SK-N-MC (cell line): ENCODE measurements at regions not wholly inside any gene's neighbourhood (a gene's known extent, or its start where the extent isn't known, plus 50 kb on each side); places are given as distances from the start of the nearest gene placed in this dataset.

Source experiments
- EZH2 ChIP-seq: fragments of 200-600 bp; sonication (generic); IDR thresholded peaks from one replicate; pipeline ENCODE4 v1.6.1; 2017; ENCODE audit warnings: antibody characterized with exemption
- POLR2AphosphoS5 ChIP-seq: IDR thresholded peaks from 2 replicates; pipeline ENCODE4 v1.6.1; 2012; ENCODE audit warnings: mild to moderate bottlenecking, low read depth, low read length, borderline replicate concordance

DNA sequence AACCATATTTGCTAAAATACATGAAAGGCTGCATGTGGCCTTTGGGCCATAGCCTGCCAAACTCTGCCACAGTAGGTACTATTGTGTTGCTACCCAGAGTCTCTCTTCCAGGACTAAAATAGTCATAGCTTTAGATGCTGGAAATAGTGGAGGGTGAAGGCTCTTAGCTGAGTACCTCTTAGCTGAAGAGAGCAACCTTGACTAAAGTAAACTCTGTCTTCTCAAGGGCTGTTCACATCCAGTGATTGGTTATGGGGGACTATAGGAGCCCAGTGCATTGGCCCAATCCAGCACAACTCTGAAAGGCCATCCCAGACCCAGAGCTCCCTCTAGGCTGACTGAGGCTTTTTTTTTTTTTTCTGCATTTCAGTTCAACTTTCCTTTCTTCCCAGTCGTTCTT is 117.8 kb upstream of the ACP3 start:
- no peak for TF ChIP-seq EZH2
- no peak for TF ChIP-seq POLR2AphosphoS5
